Hematopoietic multipotent progenitor cell treated with erythropoietin and hydrocortisone succinate and interleukin-3 and kit ligand, for 4 days (in vitro differentiated cells): ENCODE measurements at regions not wholly inside any gene's neighbourhood (a gene's known extent, or its start where the extent isn't known, plus 50 kb on each side); places are given as distances from the start of the nearest gene placed in this dataset.
A peak's percentile ranks its signal among the peaks of the same experiment; 100 is the strongest.

Experiments
- DNase-seq: peaks from one replicate; pipeline ENCODE4 v3.0.0-alpha.2; 2015

GRCh38 chr6:84459401-84459800, 232.0 kb upstream of the CEP162 start:
- no peak for DNase-seq

- no peak for DNase-seq
Observed at GRCh38 chr6:84458271-84458670, 230.8 kb upstream of the CEP162 start.

GRCh38 chr6:84457276-84457675, 229.8 kb upstream of the CEP162 start:
- DNase-seq = no peak

- no peak for DNase-seq
Observed at GRCh38 chr6:84456803-84457202, 229.4 kb upstream of the CEP162 start.

- no peak for DNase-seq
Observed at GRCh38 chr6:84455511-84456029, 228.1 kb upstream of the CEP162 start.

- DNase-seq = no peak
Observed at GRCh38 chr6:84453499-84453898, 226.1 kb upstream of the CEP162 start.

GRCh38 chr6:84450018-84450417, 222.6 kb upstream of the CEP162 start:
- no peak for DNase-seq

- DNase-seq = no peak
Observed at GRCh38 chr6:84449220-84449619, 221.8 kb upstream of the CEP162 start.

- DNase-seq = no peak
Observed at GRCh38 chr6:84448331-84448730, 220.9 kb upstream of the CEP162 start.

- DNase-seq = no peak
Observed at GRCh38 chr6:84447651-84448050, 220.2 kb upstream of the CEP162 start.

- DNase-seq = no peak
Observed at GRCh38 chr6:84445068-84445467, 217.6 kb upstream of the CEP162 start.

GRCh38 chr6:84442208-84442607, 214.8 kb upstream of the CEP162 start:
- DNase-seq = no peak

GRCh38 chr6:84441456-84441855, 214.0 kb upstream of the CEP162 start:
- DNase-seq = no peak

GRCh38 chr6:84434550-84434949, 207.1 kb upstream of the CEP162 start:
- DNase-seq = no peak

- no peak for DNase-seq
Observed at GRCh38 chr6:84432619-84433018, 205.2 kb upstream of the CEP162 start.

GRCh38 chr6:84428300-84428907, 201.0 kb upstream of the CEP162 start:
- DNase-seq = peak; percentile 65

GRCh38 chr6:84425971-84426705, 198.7 kb upstream of the CEP162 start:
- no peak for DNase-seq

- no peak for DNase-seq
Observed at GRCh38 chr6:84424956-84425355, 197.5 kb upstream of the CEP162 start.

- DNase-seq = peak; percentile 55
Observed at GRCh38 chr6:84422380-84422968, 195.0 kb upstream of the CEP162 start.

- no peak for DNase-seq
Observed at GRCh38 chr6:84421031-84421430, 193.6 kb upstream of the CEP162 start.

GRCh38 chr6:84417260-84417659, 189.8 kb upstream of the CEP162 start:
- DNase-seq = no peak

- DNase-seq = no peak
Observed at GRCh38 chr6:84416043-84416657, 188.7 kb upstream of the CEP162 start.

GRCh38 chr6:84415517-84415916, 188.1 kb upstream of the CEP162 start:
- no peak for DNase-seq

- DNase-seq = no peak
Observed at GRCh38 chr6:84415068-84415467, 187.6 kb upstream of the CEP162 start.
